ENCODE measurements at regions not wholly inside any gene's neighbourhood (a gene's known extent, or its start where the extent isn't known, plus 50 kb on each side); places are given as distances from the start of the nearest gene placed in this dataset.
"Not testable (repeated sequence)": the region's sequence is repeated elsewhere in the genome, so short reads cannot be mapped to it uniquely, and the experiment has no call there.

- Mint-ChIP-seq H3K27ac (no peak overlapping the region), H3K9me3 (peaks cover 2 to 63% (median 24%) of the 10 kb centered on the region in 6 donors), H3K36me3 (peaks cover 0 to 6% (median 4%) of the 10 kb centered on the region in 3 donors), H3K4me1 (no peaks in the 10 kb centered on the region), H3K27me3 (ENCODE audit: low read depth in 3 of 3) (peaks cover 0 to 2% (median 0%) of the 10 kb centered on the region in 3 donors), H3K4me3 (no peak overlapping the region)
- DNase-seq = no peak
Observed at GRCh38 chr4:179666226-179666625, 2224.0 kb upstream of the AGA start.

GRCh38 chr4:179671609-179672008 is 2229.4 kb upstream of the AGA start:
- H3K27ac Mint-ChIP-seq = no peak overlapping the region
- no peaks in the 10 kb centered on the region for H3K4me1 Mint-ChIP-seq
- no peak overlapping the region for H3K4me3 Mint-ChIP-seq
- H3K36me3 Mint-ChIP-seq = no peaks in the 10 kb centered on the region
- H3K27me3 Mint-ChIP-seq (ENCODE audit: low read depth in 3 of 3) = no peaks in the 10 kb centered on the region
- H3K9me3 Mint-ChIP-seq = peaks cover 4 to 55% (median 22%) of the 10 kb centered on the region in 6 donors
- DNase-seq = no peak

- no peak overlapping the region for H3K27ac Mint-ChIP-seq
- no peak overlapping the region for H3K4me3 Mint-ChIP-seq
- no peaks in the 10 kb centered on the region for H3K36me3 Mint-ChIP-seq
- no peaks in the 10 kb centered on the region for H3K4me1 Mint-ChIP-seq
- H3K27me3 Mint-ChIP-seq (ENCODE audit: low read depth in 3 of 3) = no peaks in the 10 kb centered on the region
- peaks cover 11 to 66% (median 34%) of the 10 kb centered on the region in 6 donors for H3K9me3 Mint-ChIP-seq
- DNase-seq = no peak
Observed at GRCh38 chr4:179678093-179678814, 2236.0 kb upstream of the AGA start.

- H3K27me3 Mint-ChIP-seq (ENCODE audit: low read depth in 3 of 3); DNase-seq; H3K36me3 Mint-ChIP-seq; H3K4me1 Mint-ChIP-seq: not testable (repeated sequence)
- Mint-ChIP-seq H3K27ac (peak overlapping the region in 1 of 6 donors; percentile 18), H3K9me3 (peaks cover 10 to 35% (median 26%) of the 10 kb centered on the region in 6 donors), H3K4me3 (peak overlapping the region in 1 of 5 donors; percentile 28)
Observed at GRCh38 chr4:179683661-179684060, 2241.4 kb upstream of the AGA start.

GRCh38 chr4:179692222-179692621 is 2250.0 kb upstream of the AGA start:
- DNase-seq = no peak
- no peaks in the 10 kb centered on the region for H3K4me1 Mint-ChIP-seq
- H3K36me3 Mint-ChIP-seq = no peaks in the 10 kb centered on the region
- H3K9me3 Mint-ChIP-seq = peaks cover 1 to 43% (median 12%) of the 10 kb centered on the region in 6 donors
- H3K27ac Mint-ChIP-seq = no peak overlapping the region
- no peak overlapping the region for H3K4me3 Mint-ChIP-seq
- peaks cover 0 to 3% (median 2%) of the 10 kb centered on the region in 3 donors for H3K27me3 Mint-ChIP-seq (ENCODE audit: low read depth in 3 of 3)

GRCh38 chr4:179695175-179695574 is 2252.9 kb upstream of the AGA start:
- Mint-ChIP-seq H3K4me1 (no peaks in the 10 kb centered on the region), H3K27ac (no peak overlapping the region), H3K36me3 (no peaks in the 10 kb centered on the region), H3K4me3 (no peak overlapping the region), H3K9me3 (peaks cover 1 to 61% (median 18%) of the 10 kb centered on the region in 6 donors), H3K27me3 (ENCODE audit: low read depth in 3 of 3) (peaks cover 0 to 3% (median 2%) of the 10 kb centered on the region in 3 donors)
- DNase-seq = no peak

- H3K9me3 Mint-ChIP-seq = peaks cover 4 to 52% (median 18%) of the 10 kb centered on the region in 6 donors
- H3K36me3 Mint-ChIP-seq = no peaks in the 10 kb centered on the region
- no peak overlapping the region for H3K4me3 Mint-ChIP-seq
- H3K4me1 Mint-ChIP-seq = no peaks in the 10 kb centered on the region
- DNase-seq = no peak
- no peak overlapping the region for H3K27ac Mint-ChIP-seq
- peaks cover 0 to 5% (median 0%) of the 10 kb centered on the region in 3 donors for H3K27me3 Mint-ChIP-seq (ENCODE audit: low read depth in 3 of 3)
Observed at GRCh38 chr4:179698321-179698720, 2256.1 kb upstream of the AGA start.

GRCh38 chr4:179709961-179710624 is 2267.9 kb upstream of the AGA start:
- no peak for DNase-seq
- H3K27ac Mint-ChIP-seq = no peak overlapping the region
- H3K9me3 Mint-ChIP-seq = peaks cover 3 to 48% (median 19%) of the 10 kb centered on the region in 6 donors
- no peak overlapping the region for H3K4me3 Mint-ChIP-seq
- no peaks in the 10 kb centered on the region for H3K4me1 Mint-ChIP-seq
- H3K27me3 Mint-ChIP-seq (ENCODE audit: low read depth in 3 of 3) = peaks cover 0 to 3% (median 0%) of the 10 kb centered on the region in 3 donors
- no peaks in the 10 kb centered on the region for H3K36me3 Mint-ChIP-seq

GRCh38 chr4:179719766-179720450 is 2277.7 kb upstream of the AGA start:
- H3K4me1 Mint-ChIP-seq = no peaks in the 10 kb centered on the region
- H3K4me3 Mint-ChIP-seq = no peak overlapping the region
- peaks cover 0 to 2% (median 0%) of the 10 kb centered on the region in 3 donors for H3K27me3 Mint-ChIP-seq (ENCODE audit: low read depth in 3 of 3)
- no peak for DNase-seq
- peaks cover 0 to 4% (median 0%) of the 10 kb centered on the region in 3 donors for H3K36me3 Mint-ChIP-seq
- peaks cover 11 to 50% (median 29%) of the 10 kb centered on the region in 6 donors for H3K9me3 Mint-ChIP-seq
- no peak overlapping the region for H3K27ac Mint-ChIP-seq

GRCh38 chr4:179726491-179726890 is 2284.3 kb upstream of the AGA start:
- not testable (repeated sequence) for H3K4me3 Mint-ChIP-seq; DNase-seq; H3K36me3 Mint-ChIP-seq; H3K27me3 Mint-ChIP-seq (ENCODE audit: low read depth in 3 of 3); H3K4me1 Mint-ChIP-seq; H3K27ac Mint-ChIP-seq
- H3K9me3 Mint-ChIP-seq = peaks cover 5 to 46% (median 22%) of the 10 kb centered on the region in 6 donors

GRCh38 chr4:179728305-179728704 is 2286.1 kb upstream of the AGA start:
- H3K27me3 Mint-ChIP-seq (ENCODE audit: low read depth in 3 of 3) = peaks cover 0 to 1% (median 0%) of the 10 kb centered on the region in 3 donors
- no peak for DNase-seq
- H3K36me3 Mint-ChIP-seq = no peaks in the 10 kb centered on the region
- peaks cover 5 to 44% (median 19%) of the 10 kb centered on the region in 6 donors for H3K9me3 Mint-ChIP-seq
- no peak overlapping the region for H3K4me3 Mint-ChIP-seq
- no peaks in the 10 kb centered on the region for H3K4me1 Mint-ChIP-seq
- no peak overlapping the region for H3K27ac Mint-ChIP-seq

- H3K27me3 Mint-ChIP-seq (ENCODE audit: low read depth in 3 of 3); DNase-seq; H3K27ac Mint-ChIP-seq; H3K36me3 Mint-ChIP-seq; H3K4me1 Mint-ChIP-seq; H3K4me3 Mint-ChIP-seq: not testable (repeated sequence)
- peaks cover 4 to 49% (median 14%) of the 10 kb centered on the region in 6 donors for H3K9me3 Mint-ChIP-seq
Observed at GRCh38 chr4:179736820-179737219, 2294.6 kb upstream of the AGA start.

GRCh38 chr4:179738822-179739221 is 2296.6 kb upstream of the AGA start:
- no peak for DNase-seq
- Mint-ChIP-seq H3K9me3 (peaks cover 0 to 40% (median 12%) of the 10 kb centered on the region in 6 donors), H3K4me1 (no peaks in the 10 kb centered on the region), H3K36me3 (no peaks in the 10 kb centered on the region), H3K4me3 (no peak overlapping the region), H3K27ac (no peak overlapping the region), H3K27me3 (ENCODE audit: low read depth in 3 of 3) (peaks cover 0 to 2% (median 0%) of the 10 kb centered on the region in 3 donors)

Measured in immature natural killer cell (primary cell).